ENCODE measurements at regions not wholly inside any gene's neighbourhood (a gene's known extent, or its start where the extent isn't known, plus 50 kb on each side); places are given as distances from the start of the nearest gene placed in this dataset.

DNA sequence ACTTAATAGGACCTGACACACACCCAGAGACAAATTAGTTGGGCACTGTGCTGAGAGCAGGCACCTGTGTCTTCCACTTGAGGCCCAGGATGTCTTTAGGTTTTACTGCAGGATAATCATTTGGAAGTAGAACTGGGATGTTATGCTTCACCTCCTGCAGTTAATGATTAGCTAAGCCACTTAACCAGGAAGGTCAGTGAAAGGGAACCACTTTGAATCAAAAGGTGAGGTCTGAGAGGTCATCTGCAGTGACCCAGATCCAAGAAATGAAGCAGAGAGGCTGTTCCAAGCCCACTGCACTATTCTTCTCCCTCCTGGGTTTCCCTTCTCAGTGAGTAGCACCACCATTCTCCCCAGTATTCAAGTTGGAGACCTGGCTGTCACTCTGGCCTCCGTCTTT lies 110.5 kb downstream of the SNX18 start:
- intact Hi-C loops (cut with micrococcal nuclease), result no loop called here
- no peaks in the 10 kb centered on the region for H3K36me3 Mint-ChIP-seq
- H3K4me3 ChIP-seq (replicated peaks in 1 of 3; ENCODE audit: low read depth in 2 of 3, low read length in 3 of 3), result no peak overlapping the region

GRCh38 chr5:54626407-54626806 lies 108.8 kb downstream of the SNX18 start:
- Mint-ChIP-seq H3K4me3 (no peak overlapping the region), H3K36me3 (no peaks in the 10 kb centered on the region), H3K27me3 (ENCODE audit: low read depth in 3 of 3) (peaks cover 0 to 1% (median 0%) of the 10 kb centered on the region in 3 donors), H3K4me1 (peaks cover 27% of the 10 kb centered on the region), H3K9me3 (peaks cover 6 to 13% (median 9%) of the 10 kb centered on the region in 7 donors), H3K27ac (no peak overlapping the region)
- no peaks in the 10 kb centered on the region for H3K36me3 ChIP-seq (replicated peaks in 1 of 2; ENCODE audit: control insufficient read depth in 1 of 2, insufficient read depth in 2 of 2, low read length in 2 of 2)
- H3K4me3 ChIP-seq (replicated peaks in 1 of 3; ENCODE audit: low read depth in 2 of 3, low read length in 3 of 3), result no peak overlapping the region
- H3K27ac ChIP-seq (ENCODE audit: low read depth in 1 of 2, low read length in 2 of 2), result no peak overlapping the region
- no peak for TF ChIP-seq CTCF (IDR thresholded peaks at IDR 0.05)
- H4K20me1 ChIP-seq (ENCODE audit: insufficient read depth, low read length), result no peaks in the 10 kb centered on the region
- no peaks in the 10 kb centered on the region for H3K79me2 ChIP-seq (ENCODE audit: insufficient read depth, low read length)
- intact Hi-C loops (cut with micrococcal nuclease), result no loop called here
- peaks cover 5 to 6% of the 10 kb centered on the region in 2 donors for H3K9me3 ChIP-seq (replicated peaks in 1 of 2; ENCODE audit: control insufficient read depth in 1 of 2, insufficient read depth in 1 of 2, low read length in 2 of 2)
- H3K4me1 ChIP-seq (ENCODE audit: control insufficient read depth in 1 of 2, insufficient read depth in 2 of 2, low read length in 2 of 2), result peaks cover 18 to 26% of the 10 kb centered on the region in 2 donors
- no peak overlapping the region for H2AFZ ChIP-seq (ENCODE audit: insufficient read depth, low read depth, low read length, poor library complexity, severe bottlenecking)
- H3K27me3 ChIP-seq (ENCODE audit: control insufficient read depth in 2 of 2, insufficient read depth in 2 of 2, low read length in 2 of 2), result no peaks in the 10 kb centered on the region
- no CpG with 5 or more reads among the region's 2 CpGs for WGBS (ENCODE audit: insufficient coverage)
- no peak overlapping the region for H3K9ac ChIP-seq (ENCODE audit: insufficient read depth, low read length, poor library complexity, severe bottlenecking)
- no peak overlapping the region for H3K4me2 ChIP-seq (replicated peaks; ENCODE audit: extremely low read depth, low read length, poor library complexity, severe bottlenecking)
- DNase-seq, result no peak

More for the DNA sequence above, 110.5 kb downstream of the SNX18 start:
- no peak overlapping the region for H3K9ac ChIP-seq (ENCODE audit: insufficient read depth, low read length, poor library complexity, severe bottlenecking)
- Mint-ChIP-seq H3K27me3 (ENCODE audit: low read depth in 3 of 3) (peaks cover 0 to 1% (median 0%) of the 10 kb centered on the region in 3 donors), H3K4me1 (peaks cover 27% of the 10 kb centered on the region), H3K4me3 (no peak overlapping the region), H3K27ac (no peak overlapping the region), H3K9me3 (peaks cover 6 to 13% (median 9%) of the 10 kb centered on the region in 7 donors)
- peaks cover 18 to 26% of the 10 kb centered on the region in 2 donors for H3K4me1 ChIP-seq (ENCODE audit: control insufficient read depth in 1 of 2, insufficient read depth in 2 of 2, low read length in 2 of 2)
- H3K79me2 ChIP-seq (ENCODE audit: insufficient read depth, low read length), result no peaks in the 10 kb centered on the region
- no peaks in the 10 kb centered on the region for H3K27me3 ChIP-seq (ENCODE audit: control insufficient read depth in 2 of 2, insufficient read depth in 2 of 2, low read length in 2 of 2)
- no peak for DNase-seq
- no peaks in the 10 kb centered on the region for H3K36me3 ChIP-seq (replicated peaks in 1 of 2; ENCODE audit: control insufficient read depth in 1 of 2, insufficient read depth in 2 of 2, low read length in 2 of 2)
- no peak overlapping the region for H3K27ac ChIP-seq (ENCODE audit: low read depth in 1 of 2, low read length in 2 of 2)
- H4K20me1 ChIP-seq (ENCODE audit: insufficient read depth, low read length), result no peaks in the 10 kb centered on the region
- H2AFZ ChIP-seq (ENCODE audit: insufficient read depth, low read depth, low read length, poor library complexity, severe bottlenecking), result no peak overlapping the region
- H3K9me3 ChIP-seq (replicated peaks in 1 of 2; ENCODE audit: control insufficient read depth in 1 of 2, insufficient read depth in 1 of 2, low read length in 2 of 2), result peaks cover 5 to 6% of the 10 kb centered on the region in 2 donors
- no peak overlapping the region for H3K4me2 ChIP-seq (replicated peaks; ENCODE audit: extremely low read depth, low read length, poor library complexity, severe bottlenecking)
- TF ChIP-seq CTCF (IDR thresholded peaks at IDR 0.05), result no peak
- WGBS (ENCODE audit: insufficient coverage), result 100% methylated on average over 1 of the region's 1 CpG
